HG03460 (cell line): ENCODE measurements at regions not wholly inside any gene's neighbourhood (a gene's known extent, or its start where the extent isn't known, plus 50 kb on each side); places are given as distances from the start of the nearest gene placed in this dataset.

Experiments
- ATAC-seq: cut with Tn5 transposase; IDR thresholded peaks from one replicate; pipeline ENCODE4 v1.9.1; 2021; ENCODE audit not compliant: unreplicated experiment

DNA sequence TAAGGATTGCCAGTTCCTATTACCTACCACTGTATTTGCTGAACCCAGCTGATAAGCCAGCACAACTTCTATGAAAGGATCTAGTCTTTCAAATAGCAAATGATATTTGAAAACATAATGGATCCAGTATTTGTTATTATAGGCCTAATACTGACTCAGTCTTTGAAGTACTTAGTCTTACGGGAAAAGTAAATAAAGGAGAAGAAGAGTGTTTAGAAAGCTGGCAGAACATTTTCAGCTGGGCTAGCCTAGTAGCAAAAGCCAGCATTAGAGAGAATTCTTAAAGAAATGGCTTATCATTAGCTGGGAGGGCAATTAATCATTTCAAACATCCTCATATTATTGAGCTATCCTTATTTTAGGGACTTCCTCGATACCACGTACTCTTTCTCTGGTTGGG lies 101.4 kb upstream of the GOLIM4 start:
- ATAC-seq: no peak

- no peak for ATAC-seq
Observed at GRCh38 chr3:168191856-168192255, 96.1 kb upstream of the GOLIM4 start.

GRCh38 chr3:168187233-168187632 lies 91.5 kb upstream of the GOLIM4 start:
- no peak for ATAC-seq

DNA sequence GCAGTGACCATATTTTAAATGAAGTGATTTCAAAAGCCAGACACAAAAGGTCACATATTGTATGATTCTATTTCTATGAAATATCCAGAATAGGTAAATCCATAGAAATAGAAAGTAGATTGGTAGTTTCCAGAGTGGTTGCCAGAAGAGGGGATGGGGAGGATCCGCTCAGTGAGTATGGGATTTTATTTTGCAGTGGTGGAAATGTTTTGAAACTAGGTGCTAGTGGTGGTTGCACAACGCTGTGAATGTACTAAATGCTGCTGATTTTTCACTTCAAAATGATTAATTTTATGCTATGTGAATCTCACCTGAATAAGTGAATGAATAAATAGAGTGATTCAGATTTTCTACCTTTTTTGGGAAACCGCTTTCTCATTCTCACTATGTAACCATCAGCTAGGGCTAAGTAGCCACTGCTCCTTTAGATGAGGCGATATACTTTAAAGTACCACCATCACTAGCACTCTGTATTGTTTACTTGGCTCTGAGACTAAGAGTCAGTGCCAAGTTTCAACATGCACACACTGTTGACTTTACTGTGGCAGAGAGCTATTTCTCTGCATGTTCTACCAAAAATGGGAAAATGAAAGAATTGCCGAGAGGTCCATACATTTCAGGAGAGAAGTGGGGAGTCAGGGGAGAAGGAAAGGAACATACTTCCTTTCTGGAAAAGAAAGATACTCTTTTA lies 90.7 kb upstream of the GOLIM4 start:
- no peak for ATAC-seq

DNA sequence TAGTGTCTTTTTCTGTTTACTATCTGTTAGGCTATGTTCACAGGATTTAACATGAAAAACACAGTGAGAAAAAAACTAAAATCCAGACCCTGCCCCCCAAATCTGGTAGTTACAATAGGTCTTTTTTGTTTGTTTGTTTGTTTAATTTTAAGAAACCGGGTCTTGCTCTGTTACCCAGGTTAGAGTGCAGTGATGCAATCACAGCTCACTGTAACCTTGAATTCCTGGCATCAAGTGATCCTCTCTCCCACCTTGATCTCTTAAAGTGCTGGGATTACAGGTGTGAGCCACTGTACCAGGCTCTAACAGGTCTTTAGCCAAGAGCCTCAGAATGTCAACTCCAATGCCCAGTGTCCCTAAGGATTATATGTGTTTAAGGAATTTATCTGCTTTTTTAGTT lies 88.0 kb upstream of the GOLIM4 start:
- ATAC-seq: no peak

- ATAC-seq: no peak
Observed at GRCh38 chr3:168168743-168169142, 73.0 kb upstream of the GOLIM4 start.

- peak; percentile 83 for ATAC-seq
Observed at GRCh38 chr3:168165390-168166269, 69.9 kb upstream of the GOLIM4 start.

GRCh38 chr3:168162172-168162571 lies 66.4 kb upstream of the GOLIM4 start:
- no peak for ATAC-seq

DNA sequence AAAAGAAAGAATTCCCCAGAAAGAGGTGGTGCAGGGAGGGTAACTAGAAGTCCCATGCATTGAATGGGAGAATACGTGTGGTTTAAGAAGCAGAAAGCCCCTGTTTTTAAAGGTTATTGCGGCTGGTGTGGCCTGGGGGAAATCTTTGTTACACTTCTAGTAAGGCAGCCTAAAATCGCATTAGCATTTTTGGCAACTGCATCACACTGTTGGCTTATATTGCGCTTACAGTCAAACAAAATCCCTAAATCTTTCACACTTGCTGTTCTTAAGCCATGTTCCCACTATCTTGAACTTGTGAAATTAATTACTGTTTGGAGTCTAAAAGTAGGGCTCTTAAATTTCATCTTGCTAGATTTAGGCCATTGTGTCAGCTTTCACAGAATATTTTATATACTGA lies 66.0 kb upstream of the GOLIM4 start:
- ATAC-seq: no peak

DNA sequence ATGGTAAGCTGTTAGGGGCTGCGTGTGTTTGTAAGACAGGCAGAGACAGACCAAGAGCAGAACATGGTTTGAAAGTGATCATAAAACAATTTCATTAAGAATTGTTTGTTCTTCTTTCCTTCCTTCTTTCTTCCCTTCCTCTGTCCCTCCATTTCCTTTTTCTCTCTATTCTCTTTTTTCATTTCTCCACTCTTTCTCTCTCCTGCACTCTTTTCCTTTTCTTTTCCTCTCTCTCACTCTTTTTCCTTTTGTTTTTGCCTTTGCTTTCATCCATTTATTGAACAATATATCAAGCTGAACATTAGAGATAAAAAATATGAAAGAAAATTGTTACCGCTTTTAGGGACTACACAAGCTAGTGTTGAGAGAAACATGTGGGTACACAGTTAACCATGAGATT lies 62.2 kb upstream of the GOLIM4 start:
- no peak for ATAC-seq

DNA sequence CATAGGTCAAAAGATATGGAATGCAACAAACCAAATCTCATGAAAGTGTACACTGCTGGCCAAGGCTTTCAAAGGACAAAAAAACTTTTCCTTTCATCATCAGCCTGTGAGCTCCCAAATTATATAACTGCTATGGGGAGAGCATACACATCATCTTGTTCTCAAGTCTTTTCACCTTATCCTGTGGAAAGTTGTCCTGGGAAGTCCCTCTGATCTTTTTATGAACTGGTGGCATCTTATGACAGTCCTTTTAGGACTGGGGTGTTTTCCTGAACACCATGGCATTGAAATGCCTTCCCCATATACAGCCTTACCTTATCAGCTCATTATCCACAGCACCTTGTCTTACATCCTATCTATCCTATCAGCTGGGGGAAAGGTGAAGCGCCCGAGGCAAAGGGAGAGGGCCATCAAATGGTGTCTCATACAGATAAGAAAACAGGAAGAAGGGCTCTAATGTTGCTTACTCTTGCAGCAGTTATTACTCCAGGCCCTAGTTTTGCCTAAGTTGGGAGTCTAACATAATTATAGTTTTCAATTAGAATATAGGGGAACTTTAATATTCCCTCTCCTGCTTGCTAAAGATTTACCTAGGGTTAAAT lies 61.5 kb upstream of the GOLIM4 start:
- ATAC-seq: no peak

GRCh38 chr3:168156479-168156878 lies 60.8 kb upstream of the GOLIM4 start:
- ATAC-seq: no peak

DNA sequence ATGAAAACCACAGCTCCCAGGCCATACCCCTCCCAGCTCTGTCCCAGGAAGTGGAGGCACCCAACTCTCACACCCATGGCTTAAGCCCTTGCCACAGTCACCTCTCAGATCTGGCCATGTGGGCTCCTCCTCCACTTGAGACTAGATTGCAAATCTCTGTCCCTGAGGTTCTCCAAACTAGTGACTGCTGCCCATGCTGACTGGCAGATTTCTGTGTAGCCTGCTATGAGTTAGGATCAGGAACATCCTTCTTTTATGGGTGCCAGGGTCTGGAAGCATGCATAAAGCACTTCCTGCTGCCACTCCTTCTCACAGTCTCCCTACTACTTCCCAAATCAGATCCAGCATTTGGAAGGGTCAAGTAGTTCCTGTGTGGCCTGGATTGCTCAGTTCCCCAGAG lies 59.6 kb upstream of the GOLIM4 start:
- no peak for ATAC-seq

DNA sequence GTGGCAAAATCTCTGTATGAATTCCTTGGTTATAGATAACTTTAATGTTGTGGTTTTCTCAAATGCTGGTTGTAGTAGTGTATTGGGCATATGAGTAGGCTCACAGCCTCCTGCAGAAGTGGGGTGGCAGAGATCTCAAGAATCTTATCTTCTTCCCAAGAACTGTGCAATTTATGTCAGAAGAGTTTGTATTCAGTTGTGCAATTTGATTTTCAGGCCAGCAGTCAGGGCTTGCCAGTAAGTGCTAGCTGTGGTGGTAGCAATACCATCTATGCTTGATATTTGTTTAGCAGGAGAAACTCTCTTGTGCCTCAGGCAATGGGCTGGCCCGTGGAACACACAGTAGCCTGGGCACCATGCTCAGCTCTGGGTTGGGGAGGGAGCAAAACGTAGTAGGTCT lies 58.4 kb upstream of the GOLIM4 start:
- no peak for ATAC-seq

DNA sequence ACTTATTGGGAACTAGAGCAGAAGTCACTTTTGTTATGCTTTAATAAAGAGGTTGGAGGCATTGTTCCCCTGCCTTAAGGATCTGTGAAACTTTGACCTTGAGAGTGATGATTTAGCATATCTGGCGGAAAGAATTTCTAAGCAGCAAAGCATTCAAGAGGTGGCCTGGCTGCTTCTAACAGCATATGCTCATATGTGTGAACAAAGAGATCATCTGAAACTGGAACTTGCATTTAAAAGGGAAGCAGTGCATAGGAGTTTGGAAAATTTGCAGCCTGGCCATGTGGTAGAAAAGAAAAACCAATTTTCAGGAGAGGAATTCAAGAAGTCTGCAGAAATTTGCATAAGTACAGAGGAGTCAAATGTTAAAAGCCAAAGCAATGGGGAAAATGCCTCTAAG lies 56.4 kb upstream of the GOLIM4 start:
- ATAC-seq: no peak
